ENCODE measurements at regions not wholly inside any gene's neighbourhood (a gene's known extent, or its start where the extent isn't known, plus 50 kb on each side); places are given as distances from the start of the nearest gene placed in this dataset.
"Not testable (repeated sequence)": the region's sequence is repeated elsewhere in the genome, so short reads cannot be mapped to it uniquely, and the experiment has no call there.

- no peak for DNase-seq (ENCODE audit: low read depth)
Observed at GRCh38 chr21:14754682-14755081, 208.6 kb upstream of the SAMSN1 start.

DNA sequence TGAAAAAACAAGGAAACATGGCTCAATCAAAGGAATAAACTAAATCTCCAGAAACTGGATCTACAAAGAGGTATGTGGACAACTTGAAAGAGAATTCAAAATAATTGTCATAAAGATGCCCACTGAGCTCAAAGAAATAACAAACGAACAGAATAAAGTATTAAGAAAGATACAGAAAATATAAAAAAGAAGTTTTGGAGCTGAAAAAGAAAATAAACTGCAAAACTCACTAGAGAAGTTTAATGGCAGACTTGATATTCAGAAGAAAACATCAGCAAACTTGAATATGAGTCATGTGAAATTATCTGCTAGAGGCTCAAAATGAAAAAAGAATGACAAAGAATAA is 208.1 kb upstream of the SAMSN1 start:
- no peak for DNase-seq (ENCODE audit: low read depth)

DNA sequence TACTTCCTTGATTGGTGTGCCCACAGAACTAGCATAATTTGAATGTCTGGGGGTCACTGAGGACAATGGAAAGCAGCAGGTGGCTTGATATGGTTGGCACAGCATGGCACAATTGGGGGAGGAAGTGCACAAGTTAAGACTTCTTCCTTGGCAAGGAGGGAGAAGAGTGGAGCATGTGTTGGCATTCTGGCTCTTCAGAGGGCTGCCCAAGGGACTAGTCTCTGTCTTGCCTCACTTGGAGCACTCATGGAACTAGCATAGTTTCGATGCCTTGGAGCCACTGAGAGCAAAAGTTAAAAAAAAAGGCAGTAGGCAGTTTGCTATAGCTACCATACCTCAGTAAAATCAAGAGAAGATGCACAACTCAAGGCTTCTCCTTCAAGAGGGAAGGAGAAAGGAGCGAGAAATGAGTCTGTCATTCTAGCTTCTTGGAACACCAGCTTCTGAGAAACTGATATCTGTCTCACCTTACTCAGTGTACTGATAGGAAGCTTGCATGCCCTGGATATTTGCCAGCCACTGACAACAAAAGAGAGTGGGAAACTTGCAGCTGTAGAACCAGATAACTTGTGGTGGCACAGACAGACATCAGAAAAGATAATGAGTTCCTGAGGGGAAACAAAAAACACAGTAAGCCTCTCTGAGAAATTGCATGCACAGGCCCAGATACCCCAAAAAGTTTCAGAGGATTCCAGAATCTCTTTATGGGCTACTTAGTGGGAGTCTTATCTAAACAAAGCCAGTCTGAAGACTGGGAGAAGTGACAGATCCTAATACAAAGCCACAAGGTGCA is 207.5 kb upstream of the SAMSN1 start:
- no peak for DNase-seq (ENCODE audit: low read depth)

DNA sequence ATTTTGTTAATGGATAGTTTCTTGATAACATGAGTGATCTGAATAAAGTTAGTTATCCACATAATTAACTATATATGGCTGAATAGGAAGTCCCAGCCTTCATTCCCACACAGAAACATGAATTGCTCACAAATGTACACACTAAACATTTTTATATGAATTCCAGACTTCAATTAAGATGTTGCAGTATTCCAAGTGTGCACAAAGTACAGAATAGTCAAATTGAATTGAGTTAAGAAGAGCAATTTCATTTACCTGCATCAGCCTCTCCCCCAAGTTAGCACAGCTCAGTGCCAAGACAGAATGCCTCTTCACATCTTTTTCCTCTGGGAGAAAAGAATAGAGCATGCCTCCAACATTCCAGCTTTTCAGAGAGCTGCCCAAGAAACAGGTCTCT is 207.0 kb upstream of the SAMSN1 start:
- DNase-seq (ENCODE audit: low read depth) = no peak

DNA sequence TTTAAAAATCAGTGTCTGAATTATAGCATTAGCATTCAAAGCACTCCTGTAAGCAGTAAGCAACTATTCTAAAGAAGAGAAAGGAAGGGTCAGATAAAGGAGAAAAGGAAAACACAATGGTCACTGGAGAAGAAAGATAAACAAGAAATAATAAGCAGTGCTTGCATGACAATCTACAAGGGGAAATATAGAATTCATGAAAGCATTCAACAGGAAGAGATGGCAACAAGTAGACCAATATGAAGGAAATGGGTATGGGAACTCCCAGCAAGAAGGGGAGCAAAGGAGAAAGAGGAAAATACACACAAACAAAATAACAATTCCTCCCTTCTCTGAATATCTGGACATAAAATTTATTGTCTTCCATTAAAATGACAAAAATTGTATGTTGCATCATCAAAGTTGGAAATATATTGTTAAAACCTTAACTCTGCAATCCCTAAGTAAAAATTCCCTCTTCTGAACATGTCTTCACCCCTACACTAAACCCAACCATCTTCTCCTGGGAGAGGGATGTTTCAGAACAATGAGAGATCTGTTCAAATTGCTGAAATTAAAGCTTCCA is 206.3 kb upstream of the SAMSN1 start:
- DNase-seq (ENCODE audit: low read depth) = no peak

- DNase-seq (ENCODE audit: low read depth) = no peak
Observed at GRCh38 chr21:14751602-14752344, 205.7 kb upstream of the SAMSN1 start.

DNA sequence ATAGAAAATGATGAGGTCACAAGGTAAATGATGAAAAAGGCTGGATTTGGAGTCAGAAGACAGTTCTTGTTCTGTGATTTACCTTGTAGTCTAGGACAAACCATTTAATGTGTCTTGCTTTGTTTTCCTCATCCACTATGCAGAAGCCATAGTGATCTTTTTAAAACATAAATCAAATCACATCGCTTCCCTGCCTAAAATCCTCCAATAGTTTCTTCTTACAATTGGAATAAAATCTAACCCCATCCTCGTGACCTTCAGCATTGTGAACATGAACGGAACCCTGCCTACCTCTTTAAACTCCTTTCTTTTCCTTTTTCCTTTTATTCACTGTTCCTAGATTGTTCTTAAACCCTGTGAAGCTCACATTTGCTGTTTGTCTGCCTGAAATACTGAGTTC is 204.9 kb upstream of the SAMSN1 start:
- no peak for DNase-seq (ENCODE audit: low read depth)

GRCh38 chr21:14750041-14750440 is 203.9 kb upstream of the SAMSN1 start:
- DNase-seq (ENCODE audit: low read depth) = no peak

DNA sequence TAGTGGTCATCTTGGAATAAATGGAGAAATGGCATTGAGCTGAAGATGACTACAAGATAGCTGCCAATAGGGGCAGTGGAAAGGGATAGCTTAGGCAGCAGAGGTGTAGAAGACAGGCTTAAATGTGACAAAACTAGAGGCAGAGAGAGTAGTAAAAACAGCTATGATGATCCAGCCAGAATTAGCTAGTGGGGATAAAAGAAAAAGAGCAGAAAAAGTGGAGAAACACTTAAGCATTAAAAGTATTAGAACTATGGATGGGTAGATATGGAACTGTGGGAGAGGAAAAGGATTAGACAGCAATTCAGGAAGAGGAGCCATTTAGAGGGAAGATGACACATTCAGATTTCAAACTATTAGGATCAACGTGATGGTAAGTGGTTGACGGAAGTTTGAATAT is 202.5 kb upstream of the SAMSN1 start:
- DNase-seq (ENCODE audit: low read depth) = no peak

DNA sequence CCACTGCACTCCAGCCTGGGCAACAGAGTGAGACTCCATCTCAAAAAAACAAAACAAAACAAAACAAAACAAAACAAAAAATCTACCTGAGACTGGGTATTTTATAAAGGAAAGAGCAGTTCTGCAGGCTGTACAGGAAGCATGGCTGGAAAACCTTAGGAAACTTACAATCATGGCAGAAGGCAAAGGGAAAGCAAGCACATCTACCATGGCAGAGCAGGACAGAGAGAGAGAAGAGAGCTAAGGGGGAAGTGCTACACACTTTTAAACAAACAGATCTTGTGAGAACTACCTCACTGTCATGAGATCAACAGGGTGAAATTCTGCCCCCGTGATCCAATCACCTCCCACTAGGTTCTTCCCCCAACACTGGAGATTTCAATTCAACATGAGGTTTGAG is 198.3 kb upstream of the SAMSN1 start:
- no peak for DNase-seq (ENCODE audit: low read depth)

DNA sequence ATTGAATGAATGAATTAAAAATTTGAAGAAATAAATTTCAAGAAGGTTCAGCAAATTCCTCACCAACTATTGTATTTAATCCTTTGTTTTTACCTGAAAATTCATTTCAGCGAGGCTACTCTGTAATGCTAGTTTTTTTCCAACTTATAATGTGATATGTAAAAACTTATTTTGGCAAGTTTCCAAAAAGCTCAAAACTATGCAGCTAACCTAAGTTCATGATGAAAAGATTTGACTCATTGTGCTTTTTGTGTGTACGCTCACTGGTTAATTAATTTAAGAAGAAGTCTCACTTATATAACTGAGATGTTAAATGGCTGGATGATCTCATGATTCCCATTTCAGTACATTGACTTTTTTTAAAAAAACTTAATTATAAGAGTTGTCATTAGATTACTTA is 196.0 kb upstream of the SAMSN1 start:
- DNase-seq (ENCODE audit: low read depth) = no peak

- no peak for DNase-seq (ENCODE audit: low read depth)
Observed at GRCh38 chr21:14741256-14741655, 195.1 kb upstream of the SAMSN1 start.

- DNase-seq (ENCODE audit: low read depth) = no peak
Observed at GRCh38 chr21:14740692-14741091, 194.6 kb upstream of the SAMSN1 start.

- DNase-seq (ENCODE audit: low read depth) = no peak
Observed at GRCh38 chr21:14740116-14740515, 194.0 kb upstream of the SAMSN1 start.

DNA sequence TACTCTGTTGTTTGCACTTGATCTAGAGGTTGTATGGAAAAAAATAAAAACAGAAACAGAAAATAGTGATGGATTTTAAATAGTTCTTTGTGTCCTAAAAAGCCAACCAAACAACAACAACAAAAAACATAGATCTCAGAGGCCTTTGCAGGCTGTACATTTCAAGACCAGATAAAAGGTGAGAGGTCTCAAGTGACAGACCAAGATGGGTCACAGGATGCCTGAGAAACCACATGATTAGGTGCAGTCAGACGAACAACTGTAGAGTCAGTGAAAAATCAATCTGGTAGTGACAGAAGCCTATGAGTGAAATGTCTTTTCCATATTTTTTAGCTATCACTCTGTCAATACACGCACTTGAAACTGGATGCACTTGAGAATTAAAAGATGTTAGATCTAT is 193.5 kb upstream of the SAMSN1 start:
- no peak for DNase-seq (ENCODE audit: low read depth)

- DNase-seq (ENCODE audit: low read depth) = not testable (repeated sequence)
Observed at GRCh38 chr21:14738576-14738975, 192.5 kb upstream of the SAMSN1 start.

DNA sequence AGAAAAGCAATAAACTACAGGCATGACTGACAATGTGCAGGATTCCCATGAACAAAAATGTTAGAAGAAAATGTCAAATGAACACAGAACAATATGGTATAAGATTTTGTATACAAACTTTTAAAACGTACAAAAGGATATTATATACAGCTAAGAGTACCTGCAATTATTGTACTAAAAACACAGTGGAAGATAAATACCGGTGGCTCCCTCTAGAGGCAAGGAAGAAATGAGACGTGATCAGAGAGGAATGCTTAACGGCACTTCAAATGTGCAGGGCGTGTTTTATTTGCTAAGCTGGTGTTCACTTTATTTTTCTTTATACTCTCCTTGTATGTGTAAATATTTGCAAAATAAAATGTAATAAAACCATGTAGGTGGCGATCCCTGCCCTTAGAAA is 191.8 kb upstream of the SAMSN1 start:
- DNase-seq (ENCODE audit: low read depth) = peak; percentile 44

DNA sequence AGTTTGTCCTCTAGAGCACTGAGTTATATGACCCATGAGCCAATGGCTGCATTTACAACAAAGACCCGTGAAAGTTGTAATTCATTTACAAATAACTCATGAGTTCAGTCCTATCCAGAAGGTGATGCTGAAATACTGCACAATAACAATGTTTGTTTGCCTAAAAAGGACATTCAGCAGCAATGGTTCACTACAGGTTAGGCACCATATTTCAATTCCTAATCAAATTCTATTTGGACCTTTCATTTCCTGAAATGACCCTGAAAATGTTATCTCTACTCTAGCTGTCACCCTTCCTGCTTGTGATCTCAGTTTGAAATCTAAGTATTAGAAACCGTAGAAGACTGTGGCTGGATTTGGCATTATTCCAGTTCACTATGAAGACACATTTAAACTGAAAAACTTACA is 191.2 kb upstream of the SAMSN1 start:
- no peak for DNase-seq (ENCODE audit: low read depth)

- no peak for DNase-seq (ENCODE audit: low read depth)
Observed at GRCh38 chr21:14736672-14737071, 190.6 kb upstream of the SAMSN1 start.

DNA sequence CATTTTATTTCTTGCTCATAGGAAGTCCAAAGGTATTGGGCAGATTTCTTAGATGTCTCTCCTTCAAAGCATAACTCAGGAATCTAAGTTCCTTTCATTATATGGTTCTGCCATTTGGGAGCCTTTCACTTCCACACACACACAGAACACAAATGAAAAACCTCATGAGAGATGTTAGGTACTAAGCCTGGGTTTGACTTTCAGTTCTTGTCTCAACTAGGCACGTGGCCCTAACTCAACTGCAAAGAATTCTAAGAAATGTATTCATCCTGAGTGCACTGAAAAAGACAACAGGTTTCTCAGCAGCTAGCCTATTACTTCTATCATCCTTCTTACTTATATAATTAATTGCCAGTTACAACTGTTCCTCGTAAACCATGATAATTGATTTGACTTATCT is 190.0 kb upstream of the SAMSN1 start:
- DNase-seq (ENCODE audit: low read depth) = no peak

- no peak for DNase-seq (ENCODE audit: low read depth)
Observed at GRCh38 chr21:14734833-14735232, 188.7 kb upstream of the SAMSN1 start.

DNA sequence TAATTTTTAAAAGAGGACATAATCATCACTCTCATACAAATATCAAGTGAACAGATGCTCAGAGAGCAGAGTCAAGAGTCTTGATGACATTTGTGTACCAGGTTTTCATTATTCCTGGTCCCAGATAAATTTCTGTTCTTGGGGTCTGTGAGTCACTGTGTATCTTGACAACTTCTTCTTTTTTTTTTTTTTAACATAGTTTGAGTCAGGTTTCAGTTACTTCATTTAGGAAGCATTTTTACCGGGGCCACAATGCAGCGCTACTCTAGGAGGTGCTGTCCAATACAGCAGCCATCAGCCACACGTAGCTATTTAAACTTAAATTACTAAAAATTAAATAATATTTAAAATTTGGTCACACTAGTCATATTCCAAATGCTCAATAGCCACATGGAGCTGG is 188.1 kb upstream of the SAMSN1 start:
- no peak for DNase-seq (ENCODE audit: low read depth)

DNA sequence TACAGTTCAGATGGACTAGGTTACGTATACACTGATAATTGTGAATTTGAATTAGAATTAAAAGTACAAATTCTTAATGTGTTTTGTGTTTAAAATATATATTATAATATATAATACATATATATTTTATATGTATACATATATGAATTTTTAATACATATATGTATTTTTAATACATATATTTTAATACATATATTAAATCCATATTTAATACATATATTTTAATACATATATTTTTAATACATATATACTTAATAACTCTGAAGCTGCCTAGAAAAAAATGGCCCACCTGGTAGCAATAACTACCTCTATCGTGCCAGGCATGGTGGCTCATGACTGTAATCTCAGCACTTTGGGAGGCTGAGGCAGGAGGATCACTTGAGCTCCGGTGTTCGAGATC is 179.1 kb upstream of the SAMSN1 start:
- DNase-seq (ENCODE audit: low read depth) = no peak

Measured in stimulated activated CD4-positive, alpha-beta T cell treated with anti-CD3 and anti-CD28 coated beads, Interleukin-2, amount 100 ng/mL, for 4 hours (primary cell).